Nephron (organoid): ENCODE measurements at regions not wholly inside any gene's neighbourhood (a gene's known extent, or its start where the extent isn't known, plus 50 kb on each side); places are given as distances from the start of the nearest gene placed in this dataset.

ENCODE experiments used
- H3K27ac Mint-ChIP-seq, 3 experiments: 2 replicates each; pipeline ENCODE4 v1.8.0; 2020; ENCODE audit warnings: mixed read lengths in 3 of 3, mild to moderate bottlenecking in 2 of 3, moderate library complexity in 1 of 3
- H3K27me3 Mint-ChIP-seq: 2 replicates; pipeline ENCODE4 v1.8.0; 2021; ENCODE audit warnings: low read depth, mild to moderate bottlenecking, moderate library complexity, mixed read lengths
- H3K36me3 Mint-ChIP-seq: 2 replicates; pipeline ENCODE4 v1.8.0; 2020; ENCODE audit warnings: low read depth, mixed read lengths
- H3K4me1 Mint-ChIP-seq: 2 replicates; pipeline ENCODE4 v1.8.0; 2020; ENCODE audit warnings: mixed read lengths
- H3K4me3 Mint-ChIP-seq, 3 experiments: 2 replicates each; pipeline ENCODE4 v1.8.0; 2020; ENCODE audit warnings: mild to moderate bottlenecking in 3 of 3, mixed read lengths in 3 of 3, moderate library complexity in 2 of 3
- H3K9me3 Mint-ChIP-seq: 2 replicates; pipeline ENCODE4 v1.8.0; 2020; ENCODE audit warnings: mixed read lengths
- CTCF ChIP-seq, 3 experiments: fragments of 200-600 bp; sonication (generic); IDR thresholded peaks; one replicate each; pipeline ENCODE4 v1.5.0; 2021; ENCODE audit warnings: antibody characterized with exemption in 3 of 3; ENCODE audit not compliant: unreplicated experiment in 3 of 3

- H3K9me3 Mint-ChIP-seq: peaks cover 2% of the 10 kb centered on the region
- H3K27me3 Mint-ChIP-seq: no peaks in the 10 kb centered on the region
- H3K4me1 Mint-ChIP-seq: peaks cover 15% of the 10 kb centered on the region
- H3K4me3 Mint-ChIP-seq: no peak overlapping the region
- H3K27ac Mint-ChIP-seq: no peak overlapping the region
- no peaks in the 10 kb centered on the region for H3K36me3 Mint-ChIP-seq
- no peak for TF ChIP-seq CTCF (IDR thresholded peaks at IDR 0.05; ENCODE audit: unreplicated experiment in 3 of 3)
Observed at GRCh38 chr14:43981135-43981768, 525.8 kb downstream of the FSCB start.

DNA sequence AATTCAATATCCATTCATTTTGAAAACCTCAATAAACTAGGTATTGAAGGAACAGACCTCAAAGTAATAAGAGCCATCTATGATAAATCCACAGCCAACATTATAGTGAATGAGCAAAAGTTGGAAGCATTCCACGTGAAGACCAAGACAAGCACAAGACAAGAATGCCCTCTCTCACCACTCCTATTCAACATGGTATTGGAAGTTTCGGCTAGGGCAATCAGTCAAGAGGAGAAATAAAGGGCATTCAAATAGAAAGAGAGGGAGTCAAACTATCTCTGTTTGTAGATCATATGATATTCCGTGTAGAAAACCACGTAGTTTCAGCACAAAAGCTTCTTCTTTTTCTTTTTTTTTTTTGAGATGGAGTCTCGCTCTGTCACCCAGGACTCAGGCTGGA lies 550.3 kb downstream of the FSCB start:
- TF ChIP-seq CTCF (IDR thresholded peaks at IDR 0.05; ENCODE audit: unreplicated experiment in 3 of 3): no peak
- Mint-ChIP-seq H3K4me1 (no peaks in the 10 kb centered on the region), H3K27me3 (no peaks in the 10 kb centered on the region), H3K27ac (no peak overlapping the region), H3K4me3 (no peak overlapping the region), H3K9me3 (no peaks in the 10 kb centered on the region), H3K36me3 (no peaks in the 10 kb centered on the region)

- H3K27ac Mint-ChIP-seq: no peak overlapping the region
- H3K9me3 Mint-ChIP-seq: no peaks in the 10 kb centered on the region
- no peak for TF ChIP-seq CTCF (IDR thresholded peaks at IDR 0.05; ENCODE audit: unreplicated experiment in 3 of 3)
- H3K36me3 Mint-ChIP-seq: no peaks in the 10 kb centered on the region
- no peak overlapping the region for H3K4me3 Mint-ChIP-seq
- H3K4me1 Mint-ChIP-seq: no peaks in the 10 kb centered on the region
- no peaks in the 10 kb centered on the region for H3K27me3 Mint-ChIP-seq
Observed at GRCh38 chr14:43949400-43949799, 557.7 kb downstream of the FSCB start.

- H3K27me3 Mint-ChIP-seq: no peaks in the 10 kb centered on the region
- H3K4me3 Mint-ChIP-seq: no peak overlapping the region
- H3K9me3 Mint-ChIP-seq: peaks cover 14% of the 10 kb centered on the region
- no peaks in the 10 kb centered on the region for H3K36me3 Mint-ChIP-seq
- no peaks in the 10 kb centered on the region for H3K4me1 Mint-ChIP-seq
- H3K27ac Mint-ChIP-seq: no peak overlapping the region
- TF ChIP-seq CTCF (IDR thresholded peaks at IDR 0.05; ENCODE audit: unreplicated experiment in 3 of 3): no peak
Observed at GRCh38 chr14:43939836-43940235, 567.2 kb downstream of the FSCB start.

- no peak overlapping the region for H3K4me3 Mint-ChIP-seq
- H3K27ac Mint-ChIP-seq: no peak overlapping the region
- no peaks in the 10 kb centered on the region for H3K36me3 Mint-ChIP-seq
- no peak for TF ChIP-seq CTCF (IDR thresholded peaks at IDR 0.05; ENCODE audit: unreplicated experiment in 3 of 3)
- no peaks in the 10 kb centered on the region for H3K4me1 Mint-ChIP-seq
- no peaks in the 10 kb centered on the region for H3K27me3 Mint-ChIP-seq
- peaks cover 14% of the 10 kb centered on the region for H3K9me3 Mint-ChIP-seq
Observed at GRCh38 chr14:43938588-43939281, 568.3 kb downstream of the FSCB start.

DNA sequence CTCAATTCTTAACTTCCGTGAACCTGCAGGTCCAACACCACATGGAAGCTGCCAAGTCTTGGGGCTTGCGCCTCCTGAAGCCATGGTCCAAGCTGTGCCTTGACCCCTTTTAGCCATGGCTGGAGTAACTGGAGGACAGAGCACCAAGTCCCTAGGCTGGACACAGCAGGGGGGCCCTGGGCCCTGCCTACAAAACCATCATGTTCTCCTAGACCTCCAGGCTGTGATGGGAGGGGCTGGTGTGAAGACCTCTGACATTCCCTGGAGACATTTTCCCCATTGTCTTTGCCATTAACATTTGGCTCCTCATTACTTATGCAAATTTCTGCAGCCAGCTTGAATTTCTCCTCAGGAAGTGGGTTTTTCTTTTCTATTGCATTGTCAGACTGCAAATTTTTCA lies 570.1 kb downstream of the FSCB start:
- TF ChIP-seq CTCF (IDR thresholded peaks at IDR 0.05; ENCODE audit: unreplicated experiment in 3 of 3): no peak
- no peak overlapping the region for H3K27ac Mint-ChIP-seq
- H3K4me1 Mint-ChIP-seq: no peaks in the 10 kb centered on the region
- no peak overlapping the region for H3K4me3 Mint-ChIP-seq
- no peaks in the 10 kb centered on the region for H3K27me3 Mint-ChIP-seq
- peaks cover 14% of the 10 kb centered on the region for H3K9me3 Mint-ChIP-seq
- H3K36me3 Mint-ChIP-seq: no peaks in the 10 kb centered on the region
